ENCODE measurements at regions not wholly inside any gene's neighbourhood (a gene's known extent, or its start where the extent isn't known, plus 50 kb on each side); places are given as distances from the start of the nearest gene placed in this dataset.

- no peak for TF ChIP-seq CTCF (conservative IDR thresholded peaks at IDR 0.05; ENCODE audit: low read length)
- TF ChIP-seq EZH2phosphoT487 (IDR thresholded peaks at IDR 0.05; ENCODE audit: borderline replicate concordance, low read depth, low read length), result no peak
Observed at GRCh38 chr6:4282926-4283325, 147.6 kb upstream of the ECI2 start.
